ENCODE measurements at regions not wholly inside any gene's neighbourhood (a gene's known extent, or its start where the extent isn't known, plus 50 kb on each side); places are given as distances from the start of the nearest gene placed in this dataset.

GRCh38 chr12:58325561-58325960 is 384.2 kb downstream of the ATP23 start:
- TF ChIP-seq EZH2phosphoT487 (IDR thresholded peaks at IDR 0.05; ENCODE audit: borderline replicate concordance) (no peak), SP1 (IDR thresholded peaks at IDR 0.05; ENCODE audit: low read depth) (no peak), SRF (IDR thresholded peaks at IDR 0.05; ENCODE audit: low read depth) (no peak), POLR2A (IDR thresholded peaks at IDR 0.05; ENCODE audit: borderline replicate concordance, extremely low read depth, insufficient read depth, insufficient read length) (no peak), SIN3A (IDR thresholded peaks at IDR 0.05; ENCODE audit: low read depth) (no peak), TCF7L2 (IDR thresholded peaks at IDR 0.05; ENCODE audit: borderline replicate concordance, extremely low read depth, insufficient read depth, insufficient read length) (no peak), EZH2 (IDR thresholded peaks at IDR 0.05) (no peak), CBX3 (IDR thresholded peaks at IDR 0.05; ENCODE audit: low read depth) (no peak), ZNF274 (IDR thresholded peaks at IDR 0.05; ENCODE audit: low read depth, low read length) (no peak), POLR2AphosphoS5 (IDR thresholded peaks at IDR 0.05; ENCODE audit: low read depth, low read length) (no peak)
- TF ChIP-seq, protein P1, sequence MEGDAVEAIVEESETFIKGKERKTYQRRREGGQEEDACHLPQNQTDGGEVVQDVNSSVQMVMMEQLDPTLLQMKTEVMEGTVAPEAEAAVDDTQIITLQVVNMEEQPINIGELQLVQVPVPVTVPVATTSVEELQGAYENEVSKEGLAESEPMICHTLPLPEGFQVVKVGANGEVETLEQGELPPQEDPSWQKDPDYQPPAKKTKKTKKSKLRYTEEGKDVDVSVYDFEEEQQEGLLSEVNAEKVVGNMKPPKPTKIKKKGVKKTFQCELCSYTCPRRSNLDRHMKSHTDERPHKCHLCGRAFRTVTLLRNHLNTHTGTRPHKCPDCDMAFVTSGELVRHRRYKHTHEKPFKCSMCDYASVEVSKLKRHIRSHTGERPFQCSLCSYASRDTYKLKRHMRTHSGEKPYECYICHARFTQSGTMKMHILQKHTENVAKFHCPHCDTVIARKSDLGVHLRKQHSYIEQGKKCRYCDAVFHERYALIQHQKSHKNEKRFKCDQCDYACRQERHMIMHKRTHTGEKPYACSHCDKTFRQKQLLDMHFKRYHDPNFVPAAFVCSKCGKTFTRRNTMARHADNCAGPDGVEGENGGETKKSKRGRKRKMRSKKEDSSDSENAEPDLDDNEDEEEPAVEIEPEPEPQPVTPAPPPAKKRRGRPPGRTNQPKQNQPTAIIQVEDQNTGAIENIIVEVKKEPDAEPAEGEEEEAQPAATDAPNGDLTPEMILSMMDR (IDR thresholded peaks at IDR 0.05 in 2 of 3, conservative IDR thresholded peaks at IDR 0.05 in 1 of 3; ENCODE audit: borderline replicate concordance in 1 of 3, insufficient read depth in 1 of 3, low read depth in 2 of 3, low read length in 2 of 3): no peak
- TF ChIP-seq, protein P2, sequence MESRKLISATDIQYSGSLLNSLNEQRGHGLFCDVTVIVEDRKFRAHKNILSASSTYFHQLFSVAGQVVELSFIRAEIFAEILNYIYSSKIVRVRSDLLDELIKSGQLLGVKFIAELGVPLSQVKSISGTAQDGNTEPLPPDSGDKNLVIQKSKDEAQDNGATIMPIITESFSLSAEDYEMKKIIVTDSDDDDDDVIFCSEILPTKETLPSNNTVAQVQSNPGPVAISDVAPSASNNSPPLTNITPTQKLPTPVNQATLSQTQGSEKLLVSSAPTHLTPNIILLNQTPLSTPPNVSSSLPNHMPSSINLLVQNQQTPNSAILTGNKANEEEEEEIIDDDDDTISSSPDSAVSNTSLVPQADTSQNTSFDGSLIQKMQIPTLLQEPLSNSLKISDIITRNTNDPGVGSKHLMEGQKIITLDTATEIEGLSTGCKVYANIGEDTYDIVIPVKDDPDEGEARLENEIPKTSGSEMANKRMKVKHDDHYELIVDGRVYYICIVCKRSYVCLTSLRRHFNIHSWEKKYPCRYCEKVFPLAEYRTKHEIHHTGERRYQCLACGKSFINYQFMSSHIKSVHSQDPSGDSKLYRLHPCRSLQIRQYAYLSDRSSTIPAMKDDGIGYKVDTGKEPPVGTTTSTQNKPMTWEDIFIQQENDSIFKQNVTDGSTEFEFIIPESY (IDR thresholded peaks at IDR 0.05; ENCODE audit: extremely low read depth, insufficient replicate concordance, low read length): no peak
